Body of pancreas (tissue), 4 donors: ENCODE measurements at regions not wholly inside any gene's neighbourhood (a gene's known extent, or its start where the extent isn't known, plus 50 kb on each side); places are given as distances from the start of the nearest gene placed in this dataset.
"Not testable (repeated sequence)": the region's sequence is repeated elsewhere in the genome, so short reads cannot be mapped to it uniquely, and the experiment has no call there.

Experiments
- ATAC-seq: fragments of 150-250 bp; one replicate; pipeline ENCODE4 v1.9.1; 2016
- DNase-seq, 4 donors: peaks; one replicate each; pipeline ENCODE4 v3.0.0-alpha.2; 2019
- H3K27ac ChIP-seq, 4 donors: fragments of 200-600 bp; sonication (generic); 1 replicate in 3 of 4; 2 replicates in 1 of 4; pipeline versions ENCODE4 v1.5.1 to v1.6.1; 2016 to 2019; ENCODE audit warnings: mild to moderate bottlenecking in 1 of 4, mixed read lengths in 1 of 4, moderate library complexity in 1 of 4
- H3K27me3 ChIP-seq, 2 donors: fragments of 200-600 bp; sonication (generic); one replicate each; pipeline ENCODE4 v1.6.0; 2016; ENCODE audit warnings: mild to moderate bottlenecking in 1 of 2
- H3K36me3 ChIP-seq, 2 donors: fragments of 200-600 bp; sonication (generic); replicated peaks in 1 of 2; 2 replicates each; pipeline ENCODE4 v1.5.1; 2016; ENCODE audit warnings: low read depth in 2 of 2; ENCODE audit not compliant: insufficient read depth in 1 of 2
- H3K4me1 ChIP-seq: fragments of 200-600 bp; sonication (generic); one replicate; pipeline ENCODE4 v1.6.0; 2016
- H3K4me3 ChIP-seq, 2 donors: fragments of 200-600 bp; sonication (generic); 1 replicate in 1 of 2; 2 replicates in 1 of 2; pipeline ENCODE4 v1.5.1; 2016 to 2019
- H3K9me3 ChIP-seq, 3 donors: fragments of 200-600 bp; sonication (generic); 1 replicate in 2 of 3; 2 replicates in 1 of 3; pipeline ENCODE4 v1.5.1; 2016
- CTCF ChIP-seq, 7 experiments: fragments of 450-650 bp in 4 of 7; fragments of 200-600 bp in 3 of 7; sonication (generic) in 3 of 7; IDR thresholded peaks; one replicate each; pipeline ENCODE4 v1.5.1; 2016 to 2019; ENCODE audit warnings: antibody characterized with exemption in 7 of 7
- POLR2A ChIP-seq, 3 donors: fragments of 450-650 bp; IDR thresholded peaks; one replicate each; pipeline ENCODE4 v1.6.1; 2016; ENCODE audit warnings: antibody characterized with exemption in 3 of 3, mild to moderate bottlenecking in 2 of 3
- WGBS, 2 donors: methylation state at CpG; one replicate each; pipeline ENCODE4 v1.1.5; 2017; 5-methylcytosine and 5-hydroxymethylcytosine counted together
- intact Hi-C: fragments of 100-400 bp; cut with DNase I; formaldehyde crosslinking; loops from one replicate; pipeline ENCODE4 v1.15.1; 2023

GRCh38 chr14:84312551-84312950, 1217.4 kb upstream of the FLRT2 start:
- H3K4me1 ChIP-seq = no peaks in the 10 kb centered on the region
- DNase-seq (no peak), ATAC-seq (no peak)
- H3K27me3 ChIP-seq = no peaks in the 10 kb centered on the region
- H3K9me3 ChIP-seq = no peaks in the 10 kb centered on the region
- H3K27ac ChIP-seq = no peak overlapping the region
- no peak for TF ChIP-seq POLR2A (IDR thresholded peaks at IDR 0.05)
- TF ChIP-seq CTCF (IDR thresholded peaks at IDR 0.05) = no peak
- 91 to 92% methylated on average over 4 of the region's 4 CpGs for WGBS, 2 donors
- H3K4me3 ChIP-seq = no peak overlapping the region
- no peaks in the 10 kb centered on the region for H3K36me3 ChIP-seq
- intact Hi-C loops = no loop called here

GRCh38 chr14:84323450-84323849, 1206.5 kb upstream of the FLRT2 start:
- Histone ChIP-seq H3K36me3 (no peaks in the 10 kb centered on the region), H3K4me3 (no peak overlapping the region), H3K4me1 (no peaks in the 10 kb centered on the region), H3K27me3 (no peaks in the 10 kb centered on the region), H3K9me3 (no peaks in the 10 kb centered on the region), H3K27ac (no peak overlapping the region)
- 71 to 80% methylated on average over 4 of the region's 4 CpGs for WGBS, 2 donors
- DNase-seq (no peak), ATAC-seq (no peak)
- TF ChIP-seq CTCF (IDR thresholded peaks at IDR 0.05) (no peak), POLR2A (IDR thresholded peaks at IDR 0.05) (no peak)
- intact Hi-C loops = no loop called here

GRCh38 chr14:84323978-84324377, 1206.0 kb upstream of the FLRT2 start:
- 68 to 78% methylated on average over 4 of the region's 4 CpGs for WGBS, 2 donors
- DNase-seq (no peak), ATAC-seq (no peak)
- Histone ChIP-seq H3K4me3 (no peak overlapping the region), H3K36me3 (no peaks in the 10 kb centered on the region), H3K4me1 (no peaks in the 10 kb centered on the region), H3K27ac (no peak overlapping the region), H3K9me3 (no peaks in the 10 kb centered on the region), H3K27me3 (no peaks in the 10 kb centered on the region)
- TF ChIP-seq CTCF (IDR thresholded peaks at IDR 0.05) (no peak), POLR2A (IDR thresholded peaks at IDR 0.05) (no peak)
- intact Hi-C loops = no loop called here

- intact Hi-C loops = no loop called here
- H3K4me1 ChIP-seq = no peaks in the 10 kb centered on the region
- TF ChIP-seq CTCF (IDR thresholded peaks at IDR 0.05) (no peak), POLR2A (IDR thresholded peaks at IDR 0.05) (no peak)
These were observed 1193.5 kb upstream of the FLRT2 start for GRCh38 chr14:84336433-84336832.

GRCh38 chr14:84340938-84341337, 1189.0 kb upstream of the FLRT2 start:
- H3K4me3 ChIP-seq = no peak overlapping the region
- no peaks in the 10 kb centered on the region for H3K36me3 ChIP-seq
- no peaks in the 10 kb centered on the region for H3K27me3 ChIP-seq
- intact Hi-C loops = no loop called here
- H3K27ac ChIP-seq = no peak overlapping the region
- H3K4me1 ChIP-seq = no peaks in the 10 kb centered on the region
- no peaks in the 10 kb centered on the region for H3K9me3 ChIP-seq
- DNase-seq (no peak), ATAC-seq (no peak)
- TF ChIP-seq POLR2A (IDR thresholded peaks at IDR 0.05) = no peak
- no peak for TF ChIP-seq CTCF (IDR thresholded peaks at IDR 0.05)
- WGBS, 2 donors = 77 to 82% methylated on average over 1 of the region's 1 CpG

More at GRCh38 chr14:84336433-84336832, 1193.5 kb upstream of the FLRT2 start:
- H3K4me3 ChIP-seq = no peak overlapping the region
- DNase-seq (no peak), ATAC-seq (no peak)
- H3K27me3 ChIP-seq = no peaks in the 10 kb centered on the region
- H3K27ac ChIP-seq = no peak overlapping the region
- no peaks in the 10 kb centered on the region for H3K9me3 ChIP-seq
- H3K36me3 ChIP-seq = no peaks in the 10 kb centered on the region

- 20 to 23% methylated on average over 3 of the region's 3 CpGs for WGBS, 2 donors
- peak; percentile 13 to 62 (median 32) for DNase-seq
These were observed 1188.1 kb upstream of the FLRT2 start for GRCh38 chr14:84341867-84342266.

More at GRCh38 chr14:84341867-84342266, 1188.1 kb upstream of the FLRT2 start:
- intact Hi-C loops, H3K27me3 ChIP-seq, H3K9me3 ChIP-seq, H3K27ac ChIP-seq, H3K4me1 ChIP-seq, H3K36me3 ChIP-seq, H3K4me3 ChIP-seq: not testable (repeated sequence)
- ATAC-seq = peak; percentile 74
